ENCODE measurements at regions not wholly inside any gene's neighbourhood (a gene's known extent, or its start where the extent isn't known, plus 50 kb on each side); places are given as distances from the start of the nearest gene placed in this dataset.
A peak's percentile ranks its signal among the peaks of the same experiment; 100 is the strongest.
"Not testable (repeated sequence)": the region's sequence is repeated elsewhere in the genome, so short reads cannot be mapped to it uniquely, and the experiment has no call there.

- Histone ChIP-seq H3K9me3 (no peaks in the 10 kb centered on the region), H3K27ac (no peak overlapping the region), H3K36me3 (no peaks in the 10 kb centered on the region), H3K4me3 (peak overlapping the region; percentile 13 to 22), H3K4me1 (peaks cover 18% of the 10 kb centered on the region), H3K27me3 (no peaks in the 10 kb centered on the region)
- DNase-seq (ENCODE audit: extremely low spot score in 2 of 2), result no peak
- TF ChIP-seq, protein P1, sequence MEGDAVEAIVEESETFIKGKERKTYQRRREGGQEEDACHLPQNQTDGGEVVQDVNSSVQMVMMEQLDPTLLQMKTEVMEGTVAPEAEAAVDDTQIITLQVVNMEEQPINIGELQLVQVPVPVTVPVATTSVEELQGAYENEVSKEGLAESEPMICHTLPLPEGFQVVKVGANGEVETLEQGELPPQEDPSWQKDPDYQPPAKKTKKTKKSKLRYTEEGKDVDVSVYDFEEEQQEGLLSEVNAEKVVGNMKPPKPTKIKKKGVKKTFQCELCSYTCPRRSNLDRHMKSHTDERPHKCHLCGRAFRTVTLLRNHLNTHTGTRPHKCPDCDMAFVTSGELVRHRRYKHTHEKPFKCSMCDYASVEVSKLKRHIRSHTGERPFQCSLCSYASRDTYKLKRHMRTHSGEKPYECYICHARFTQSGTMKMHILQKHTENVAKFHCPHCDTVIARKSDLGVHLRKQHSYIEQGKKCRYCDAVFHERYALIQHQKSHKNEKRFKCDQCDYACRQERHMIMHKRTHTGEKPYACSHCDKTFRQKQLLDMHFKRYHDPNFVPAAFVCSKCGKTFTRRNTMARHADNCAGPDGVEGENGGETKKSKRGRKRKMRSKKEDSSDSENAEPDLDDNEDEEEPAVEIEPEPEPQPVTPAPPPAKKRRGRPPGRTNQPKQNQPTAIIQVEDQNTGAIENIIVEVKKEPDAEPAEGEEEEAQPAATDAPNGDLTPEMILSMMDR (IDR thresholded peaks at IDR 0.05), result no peak
- TF ChIP-seq POLR2A (IDR thresholded peaks at IDR 0.05) (no peak), POLR2AphosphoS5 (IDR thresholded peaks at IDR 0.05; ENCODE audit: insufficient read depth in 1 of 2, low read depth in 1 of 2) (no peak)
- intact Hi-C loops (cut with DNase I), result no loop called here
Observed at GRCh38 chr10:55627501-55628051, 733.5 kb downstream of the ZWINT start.

- H3K9me3 ChIP-seq; H3K4me3 ChIP-seq; DNase-seq (ENCODE audit: extremely low spot score in 2 of 2); H3K27me3 ChIP-seq; H3K27ac ChIP-seq; H3K36me3 ChIP-seq; H3K4me1 ChIP-seq; intact Hi-C loops (cut with DNase I): not testable (repeated sequence)
Observed at GRCh38 chr10:55601690-55602478, 759.2 kb downstream of the ZWINT start.

DNA sequence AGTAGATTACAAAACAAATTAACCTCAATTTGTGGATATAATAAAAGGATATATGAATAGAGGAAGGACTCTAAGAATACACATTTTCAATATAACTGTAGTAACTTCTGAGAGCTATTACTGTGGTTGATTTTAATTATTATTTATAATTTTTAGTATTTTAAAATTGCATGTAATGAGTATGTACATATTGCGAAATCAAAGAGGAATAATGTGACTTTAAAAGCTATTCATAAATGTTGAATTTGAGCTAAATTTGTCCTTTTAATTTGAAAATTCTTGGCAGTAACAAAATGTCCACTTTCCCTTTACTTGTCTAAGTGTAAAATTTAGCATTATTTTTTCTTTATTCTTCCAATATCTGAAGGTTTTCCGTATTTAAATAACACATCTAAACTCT lies 750.6 kb upstream of the PCDH15 start:
- no peak for DNase-seq (ENCODE audit: extremely low spot score in 2 of 2)
- no peaks in the 10 kb centered on the region for H3K36me3 ChIP-seq
- no peak overlapping the region for H3K4me3 ChIP-seq
- intact Hi-C loops (cut with DNase I), result no loop called here
- no peaks in the 10 kb centered on the region for H3K4me1 ChIP-seq
- TF ChIP-seq POLR2A (IDR thresholded peaks at IDR 0.05) (no peak), POLR2AphosphoS5 (IDR thresholded peaks at IDR 0.05; ENCODE audit: insufficient read depth in 1 of 2, low read depth in 1 of 2) (no peak)
- TF ChIP-seq, protein P1 (IDR thresholded peaks at IDR 0.05), result no peak
- no peaks in the 10 kb centered on the region for H3K9me3 ChIP-seq
- H3K27ac ChIP-seq, result no peak overlapping the region
- H3K27me3 ChIP-seq, result no peaks in the 10 kb centered on the region

GRCh38 chr10:55550236-55550635 lies 749.2 kb upstream of the PCDH15 start:
- Histone ChIP-seq H3K9me3 (no peaks in the 10 kb centered on the region), H3K4me3 (no peak overlapping the region), H3K36me3 (no peaks in the 10 kb centered on the region), H3K27ac (no peak overlapping the region), H3K27me3 (no peaks in the 10 kb centered on the region), H3K4me1 (no peaks in the 10 kb centered on the region)
- intact Hi-C loops (cut with DNase I), result no loop called here
- TF ChIP-seq POLR2AphosphoS5 (IDR thresholded peaks at IDR 0.05; ENCODE audit: insufficient read depth in 1 of 2, low read depth in 1 of 2), result no peak
- TF ChIP-seq POLR2A (IDR thresholded peaks at IDR 0.05), result no peak
- TF ChIP-seq, protein P1 (IDR thresholded peaks at IDR 0.05), result no peak
- no peak for DNase-seq (ENCODE audit: extremely low spot score in 2 of 2)

DNA sequence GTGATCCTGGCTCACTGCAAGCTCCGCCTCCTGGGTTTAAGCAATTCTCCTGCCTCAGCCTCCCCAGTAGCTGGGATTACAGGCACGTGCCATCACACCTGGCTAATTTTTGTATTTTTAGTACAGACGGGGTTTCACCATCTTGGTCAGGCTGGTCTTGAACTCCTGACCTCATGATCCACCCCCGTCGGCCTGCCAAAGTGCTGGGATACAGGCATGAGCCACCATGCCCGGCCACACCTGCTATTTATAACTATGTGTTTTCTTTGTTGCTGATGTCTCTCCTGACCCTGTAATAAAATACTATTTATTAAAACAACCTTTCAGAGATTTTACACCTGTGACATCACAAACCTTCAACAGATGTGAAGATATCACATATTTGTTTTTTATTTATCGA lies 736.5 kb upstream of the PCDH15 start:
- H3K27me3 ChIP-seq; H3K9me3 ChIP-seq; intact Hi-C loops (cut with DNase I); H3K4me1 ChIP-seq; DNase-seq (ENCODE audit: extremely low spot score in 2 of 2); H3K4me3 ChIP-seq; H3K27ac ChIP-seq; H3K36me3 ChIP-seq: not testable (repeated sequence)

- TF ChIP-seq POLR2AphosphoS5 (IDR thresholded peaks at IDR 0.05; ENCODE audit: insufficient read depth in 1 of 2, low read depth in 1 of 2) (no peak), POLR2A (IDR thresholded peaks at IDR 0.05) (no peak)
- TF ChIP-seq, protein P1 (IDR thresholded peaks at IDR 0.05), result no peak
- Histone ChIP-seq H3K4me1 (no peaks in the 10 kb centered on the region), H3K27me3 (no peaks in the 10 kb centered on the region), H3K9me3 (no peaks in the 10 kb centered on the region), H3K27ac (no peak overlapping the region), H3K36me3 (no peaks in the 10 kb centered on the region), H3K4me3 (no peak overlapping the region)
- intact Hi-C loops (cut with DNase I), result no loop called here
- no peak for DNase-seq (ENCODE audit: extremely low spot score in 2 of 2)
Observed at GRCh38 chr10:55519264-55519663, 718.2 kb upstream of the PCDH15 start.

DNA sequence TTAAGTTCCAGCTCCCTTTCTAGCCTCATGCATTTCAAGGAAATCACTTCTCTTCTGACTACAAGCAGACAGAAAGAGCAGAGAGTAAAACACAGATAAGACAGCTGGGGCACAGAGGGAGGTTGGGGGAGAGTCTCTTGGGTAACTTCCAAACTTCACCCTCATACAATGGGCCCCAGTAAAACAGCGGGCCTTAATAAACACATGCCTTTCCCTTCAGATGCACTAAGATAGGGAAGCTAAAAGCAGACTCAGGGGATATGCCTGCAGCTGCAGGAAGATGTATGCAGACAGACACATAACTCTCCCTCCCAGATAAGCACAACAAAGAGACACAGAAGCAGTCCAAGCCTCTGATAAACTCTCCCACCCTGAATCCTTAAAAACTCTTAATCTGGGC lies 717.4 kb upstream of the PCDH15 start:
- H3K9me3 ChIP-seq; H3K36me3 ChIP-seq; H3K27me3 ChIP-seq; H3K27ac ChIP-seq; intact Hi-C loops (cut with DNase I); DNase-seq (ENCODE audit: extremely low spot score in 2 of 2); H3K4me3 ChIP-seq; H3K4me1 ChIP-seq: not testable (repeated sequence)

Data from vagina (tissue), 2 donors.